GM12891 (cell line): ENCODE measurements at regions not wholly inside any gene's neighbourhood (a gene's known extent, or its start where the extent isn't known, plus 50 kb on each side); places are given as distances from the start of the nearest gene placed in this dataset.
"Not testable (repeated sequence)": the region's sequence is repeated elsewhere in the genome, so short reads cannot be mapped to it uniquely, and the experiment has no call there.

Source experiments
- POLR2AphosphoS5 ChIP-seq: IDR thresholded peaks from 2 replicates; pipeline ENCODE4 v1.6.1; 2011; ENCODE audit warnings: low read depth, low read length, control low read depth
- TAF1 ChIP-seq: IDR thresholded peaks from 2 replicates; pipeline ENCODE4 v1.6.1; 2011; ENCODE audit warnings: low read depth, low read length, control low read depth

GRCh38 chr1:147348592-147348991, 106.1 kb downstream of the CHD1L start:
- TF ChIP-seq TAF1, POLR2AphosphoS5: not testable (repeated sequence)
